ENCODE measurements at regions not wholly inside any gene's neighbourhood (a gene's known extent, or its start where the extent isn't known, plus 50 kb on each side); places are given as distances from the start of the nearest gene placed in this dataset.

DNA sequence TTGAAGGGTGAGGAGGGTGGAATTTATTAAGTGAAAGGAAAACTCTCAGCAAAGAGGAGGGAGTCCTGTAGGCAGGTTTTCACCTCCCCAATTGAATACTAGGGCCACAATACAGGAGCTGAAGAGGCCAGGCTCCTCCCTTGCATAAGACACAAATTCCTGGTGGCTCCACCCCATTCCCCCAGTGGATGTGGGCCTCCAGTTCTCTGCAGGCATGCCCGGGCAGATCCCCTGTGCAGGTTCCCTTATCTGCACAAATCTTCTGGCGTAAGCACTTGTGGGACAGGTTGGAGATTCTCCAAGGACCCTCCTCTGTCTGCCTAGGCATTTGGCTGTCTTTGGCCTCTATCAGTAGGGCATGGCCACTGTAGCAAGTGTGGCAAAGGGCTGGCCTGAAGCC lies 847.1 kb upstream of the MBL2 start:
- Mint-ChIP-seq H3K4me1 (no peaks in the 10 kb centered on the region), H3K9me3 (peaks cover 3% of the 10 kb centered on the region), H3K27me3 (no peaks in the 10 kb centered on the region), H3K27ac (no peak overlapping the region), H3K36me3 (no peaks in the 10 kb centered on the region), H3K4me3 (no peak overlapping the region)
- no peak for DNase-seq
- CTCF ChIA-PET: no interaction called here

DNA sequence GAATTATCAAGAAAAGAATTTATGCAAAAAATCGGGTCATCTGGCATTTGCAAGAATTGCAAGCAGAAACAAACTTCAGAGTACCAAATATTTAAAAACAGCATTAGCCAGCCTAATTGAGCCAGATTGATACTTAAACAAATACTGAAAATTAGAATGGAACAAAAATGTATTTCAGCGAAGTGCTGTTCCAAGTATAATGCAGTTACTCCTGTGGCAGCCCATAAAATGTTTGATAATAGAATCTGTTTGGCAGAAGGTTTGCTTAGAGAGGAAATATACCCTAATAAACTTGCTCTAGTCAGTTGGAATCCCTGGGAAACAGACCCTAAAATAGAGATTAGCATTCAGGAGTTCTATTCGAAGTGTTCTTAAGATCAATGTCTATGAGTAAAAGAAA lies 835.1 kb upstream of the MBL2 start:
- DNase-seq: no peak
- no peaks in the 10 kb centered on the region for H3K36me3 Mint-ChIP-seq
- CTCF ChIA-PET: no interaction called here
- H3K9me3 Mint-ChIP-seq: peaks cover 2% of the 10 kb centered on the region
- no peak overlapping the region for H3K27ac Mint-ChIP-seq
- H3K4me3 Mint-ChIP-seq: no peak overlapping the region
- H3K4me1 Mint-ChIP-seq: no peaks in the 10 kb centered on the region
- no peaks in the 10 kb centered on the region for H3K27me3 Mint-ChIP-seq

DNA sequence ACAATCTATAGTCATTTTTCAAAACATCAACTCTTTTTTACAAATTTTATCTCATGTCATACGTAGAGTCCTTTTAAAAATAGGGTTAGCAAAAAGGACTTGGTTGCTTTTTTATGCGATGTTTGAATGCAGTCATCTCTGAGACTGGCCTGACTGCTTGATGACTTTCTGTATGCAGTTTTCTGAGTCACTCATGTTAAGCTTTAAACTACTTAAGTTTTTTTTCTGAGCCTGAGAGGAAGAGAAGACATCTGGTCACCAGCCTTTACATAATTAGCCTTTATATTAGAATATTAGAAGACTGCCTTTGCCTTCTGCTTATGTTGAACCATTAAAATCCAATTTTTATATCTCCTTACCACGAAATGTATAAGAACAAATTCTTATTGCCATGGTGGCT lies 834.4 kb upstream of the MBL2 start:
- no peaks in the 10 kb centered on the region for H3K27me3 Mint-ChIP-seq
- no peak for DNase-seq
- H3K4me3 Mint-ChIP-seq: no peak overlapping the region
- peaks cover 2% of the 10 kb centered on the region for H3K9me3 Mint-ChIP-seq
- CTCF ChIA-PET: no interaction called here
- no peaks in the 10 kb centered on the region for H3K4me1 Mint-ChIP-seq
- no peak overlapping the region for H3K27ac Mint-ChIP-seq
- H3K36me3 Mint-ChIP-seq: no peaks in the 10 kb centered on the region

DNA sequence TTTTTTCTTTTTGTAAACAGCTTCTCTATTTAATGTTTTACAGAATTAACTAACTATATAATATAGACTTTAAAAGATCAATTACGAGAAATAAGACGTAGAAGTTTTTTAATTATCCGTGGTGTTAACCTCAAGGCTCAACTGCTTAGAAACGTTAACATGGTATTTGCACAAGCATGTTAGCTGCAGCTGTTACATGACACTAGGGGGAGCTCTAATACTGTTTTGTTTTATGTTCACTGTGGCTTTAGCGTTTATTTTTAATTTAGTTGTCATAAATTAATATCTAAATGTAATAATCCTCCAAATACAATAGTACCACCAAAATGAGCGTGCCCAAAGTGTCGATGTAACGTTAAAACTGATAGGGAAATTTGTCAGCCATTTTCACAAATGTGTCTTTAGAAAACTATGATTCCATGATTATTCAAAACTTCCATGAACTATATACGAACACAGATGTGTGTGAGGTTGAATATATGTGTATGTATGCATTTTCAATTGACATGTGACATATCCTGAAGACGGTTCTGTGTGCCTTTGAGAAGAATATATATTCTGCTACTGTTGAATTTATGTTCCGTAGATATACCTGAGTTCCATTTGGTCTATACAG lies 828.8 kb upstream of the MBL2 start:
- Mint-ChIP-seq H3K4me3 (no peak overlapping the region), H3K4me1 (no peaks in the 10 kb centered on the region), H3K9me3 (no peaks in the 10 kb centered on the region), H3K27ac (no peak overlapping the region), H3K27me3 (no peaks in the 10 kb centered on the region), H3K36me3 (no peaks in the 10 kb centered on the region)
- CTCF ChIA-PET: interaction anchor here (1.2 kb wide), 1 partner anchor 10 kb away, joined by 4 read pairs; no protein-coding TSS in a partner anchor
- no peak for DNase-seq

DNA sequence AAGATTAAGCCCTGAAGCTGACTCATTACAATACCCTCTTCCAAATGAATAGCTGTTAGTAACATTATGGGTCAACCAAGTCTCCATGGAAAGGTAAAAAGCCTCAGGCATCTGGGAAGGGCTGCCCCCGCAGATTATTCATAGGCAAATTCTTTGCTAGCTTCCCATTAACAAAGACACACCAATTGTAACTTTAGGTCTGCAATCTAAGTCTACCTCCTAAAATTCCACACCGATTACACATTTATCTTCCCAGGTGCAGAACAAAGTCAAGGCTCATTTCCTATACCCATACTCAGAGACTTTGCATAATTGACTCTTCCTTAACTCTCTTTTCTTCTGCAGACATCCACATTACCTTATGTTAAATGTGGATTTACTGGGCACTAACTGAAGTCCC lies 826.3 kb upstream of the MBL2 start:
- no peaks in the 10 kb centered on the region for H3K27me3 Mint-ChIP-seq
- CTCF ChIA-PET: no interaction called here
- no peaks in the 10 kb centered on the region for H3K36me3 Mint-ChIP-seq
- H3K4me3 Mint-ChIP-seq: no peak overlapping the region
- H3K27ac Mint-ChIP-seq: no peak overlapping the region
- H3K4me1 Mint-ChIP-seq: no peaks in the 10 kb centered on the region
- no peak for DNase-seq
- H3K9me3 Mint-ChIP-seq: peaks cover 3% of the 10 kb centered on the region

DNA sequence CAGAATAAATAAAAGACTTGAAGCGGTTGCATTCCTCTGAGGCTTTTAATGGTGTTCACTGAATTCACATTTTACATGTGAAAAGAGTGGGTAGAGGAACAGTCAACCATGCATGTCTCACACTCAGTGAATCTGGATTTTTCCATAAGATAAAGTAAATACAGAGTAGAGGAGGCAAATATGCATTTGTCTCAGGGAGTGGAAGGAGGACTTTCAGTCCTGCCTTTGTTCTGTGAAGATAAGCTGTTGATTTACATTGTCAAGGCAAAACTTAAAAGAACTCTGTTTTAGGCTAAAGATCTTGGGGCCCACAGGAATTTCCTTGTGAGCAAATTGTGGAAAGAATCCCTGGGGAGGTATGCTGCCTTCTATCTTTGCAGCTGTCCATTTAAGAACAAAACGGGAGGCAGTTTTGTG lies 825.3 kb upstream of the MBL2 start:
- Mint-ChIP-seq H3K27me3 (no peaks in the 10 kb centered on the region), H3K9me3 (peaks cover 3% of the 10 kb centered on the region), H3K36me3 (no peaks in the 10 kb centered on the region), H3K27ac (no peak overlapping the region), H3K4me1 (no peaks in the 10 kb centered on the region), H3K4me3 (no peak overlapping the region)
- CTCF ChIA-PET: no interaction called here
- no peak for DNase-seq

DNA sequence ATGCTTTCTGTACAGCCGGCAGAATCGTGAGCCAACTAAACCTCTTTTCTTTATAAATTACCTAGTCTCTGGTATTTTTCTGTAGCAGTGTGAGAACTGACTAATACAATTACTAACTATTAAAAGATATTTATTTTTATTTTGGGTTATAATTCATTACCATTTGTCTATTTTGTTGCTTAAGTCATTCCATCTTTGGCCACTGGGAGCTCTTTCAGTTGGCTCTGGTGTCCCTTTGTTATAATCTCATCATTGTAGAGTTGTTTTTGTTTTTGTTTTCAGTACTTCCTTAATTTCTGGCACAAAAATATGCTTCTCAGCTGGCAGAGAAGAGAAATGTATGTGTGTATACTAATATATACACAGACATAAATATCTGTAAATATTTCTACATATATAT lies 807.9 kb upstream of the MBL2 start:
- Mint-ChIP-seq H3K27me3 (no peaks in the 10 kb centered on the region), H3K9me3 (peaks cover 7% of the 10 kb centered on the region), H3K27ac (no peak overlapping the region), H3K4me3 (no peak overlapping the region), H3K4me1 (no peaks in the 10 kb centered on the region), H3K36me3 (no peaks in the 10 kb centered on the region)
- DNase-seq: no peak
- CTCF ChIA-PET: no interaction called here

DNA sequence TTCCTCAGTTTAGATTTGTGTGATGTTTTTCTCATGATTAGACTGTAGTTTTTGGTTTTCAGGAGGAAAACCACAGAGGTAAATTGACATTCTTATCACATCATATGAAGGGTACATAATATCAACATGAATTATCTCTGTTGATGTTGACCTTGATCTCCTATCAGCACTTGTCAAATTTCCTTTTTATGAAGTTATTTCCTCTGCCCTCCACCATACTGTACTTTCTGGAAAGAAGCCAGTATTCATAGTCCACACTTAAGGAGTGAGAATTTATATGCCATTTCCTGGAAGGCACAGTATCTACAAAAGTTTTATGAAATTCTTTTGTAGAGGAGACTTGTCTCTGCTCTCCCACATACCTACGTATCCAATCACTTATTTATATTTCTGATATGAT lies 807.2 kb upstream of the MBL2 start:
- no peak for DNase-seq
- CTCF ChIA-PET: no interaction called here
- H3K36me3 Mint-ChIP-seq: no peaks in the 10 kb centered on the region
- H3K27me3 Mint-ChIP-seq: no peaks in the 10 kb centered on the region
- peaks cover 9% of the 10 kb centered on the region for H3K9me3 Mint-ChIP-seq
- no peak overlapping the region for H3K27ac Mint-ChIP-seq
- no peaks in the 10 kb centered on the region for H3K4me1 Mint-ChIP-seq
- H3K4me3 Mint-ChIP-seq: no peak overlapping the region

DNA sequence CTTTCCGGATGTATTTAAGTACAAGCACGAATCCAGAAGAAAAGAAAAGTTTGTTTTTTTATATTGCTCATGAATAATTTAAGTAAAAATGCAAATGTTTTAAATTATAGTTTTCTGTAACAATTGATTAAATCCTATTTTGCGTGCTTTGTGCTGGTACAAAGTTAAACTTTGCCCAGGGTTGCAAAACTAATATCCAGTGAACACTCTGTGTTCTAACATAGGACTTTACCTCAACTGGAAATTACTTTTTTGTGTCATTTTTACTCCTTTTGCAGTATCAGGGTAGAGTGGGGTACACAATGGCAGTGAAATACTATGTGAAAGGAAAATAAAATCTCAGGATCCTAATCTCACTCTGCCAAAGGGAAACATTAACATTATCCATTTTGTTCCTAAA lies 801.4 kb upstream of the MBL2 start:
- Mint-ChIP-seq H3K9me3 (peaks cover 6% of the 10 kb centered on the region), H3K27me3 (no peaks in the 10 kb centered on the region), H3K4me1 (no peaks in the 10 kb centered on the region), H3K36me3 (no peaks in the 10 kb centered on the region), H3K4me3 (no peak overlapping the region), H3K27ac (no peak overlapping the region)
- no peak for DNase-seq
- CTCF ChIA-PET: no interaction called here

DNA sequence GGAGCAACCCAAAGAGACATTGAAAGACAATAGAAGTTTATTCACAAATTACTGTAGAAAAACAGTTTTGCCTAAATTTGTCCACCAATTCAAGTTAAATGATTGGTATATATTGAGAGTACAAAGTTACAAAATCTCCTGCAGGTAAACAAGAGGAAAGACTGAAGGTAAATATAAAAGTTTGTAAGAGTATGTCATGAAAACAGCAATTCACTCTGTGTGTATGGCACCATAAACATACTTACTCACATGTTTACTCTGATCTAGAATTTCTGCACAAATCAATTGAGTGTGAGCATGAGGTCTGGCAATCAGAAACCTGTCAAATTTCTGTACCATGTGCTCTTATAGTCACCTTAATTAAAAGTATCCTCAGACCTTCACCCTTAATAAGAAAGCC lies 800.9 kb upstream of the MBL2 start:
- CTCF ChIA-PET: no interaction called here
- no peaks in the 10 kb centered on the region for H3K4me1 Mint-ChIP-seq
- DNase-seq: no peak
- no peaks in the 10 kb centered on the region for H3K36me3 Mint-ChIP-seq
- H3K27ac Mint-ChIP-seq: no peak overlapping the region
- peaks cover 6% of the 10 kb centered on the region for H3K9me3 Mint-ChIP-seq
- no peak overlapping the region for H3K4me3 Mint-ChIP-seq
- no peaks in the 10 kb centered on the region for H3K27me3 Mint-ChIP-seq

DNA sequence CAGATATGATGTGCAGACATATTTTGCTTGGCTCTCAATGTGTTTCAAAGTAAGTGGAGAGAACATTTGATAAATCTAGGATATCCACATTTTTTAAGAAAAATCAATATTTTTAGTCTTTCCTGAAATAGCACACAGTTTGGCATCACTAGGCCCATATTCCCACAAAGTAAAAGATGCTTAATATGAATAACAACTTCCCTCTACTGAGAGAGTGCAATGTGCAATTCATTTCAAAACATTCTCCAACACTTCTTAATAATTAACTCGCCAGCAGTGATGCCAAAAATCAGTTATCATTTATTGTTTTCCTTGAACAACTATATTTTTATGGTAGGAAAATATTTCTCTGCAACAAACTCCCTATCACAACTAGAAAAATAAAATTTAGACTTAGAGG lies 800.2 kb upstream of the MBL2 start:
- CTCF ChIA-PET: no interaction called here
- Mint-ChIP-seq H3K4me1 (no peaks in the 10 kb centered on the region), H3K4me3 (no peak overlapping the region), H3K27ac (no peak overlapping the region), H3K27me3 (no peaks in the 10 kb centered on the region), H3K9me3 (peaks cover 6% of the 10 kb centered on the region), H3K36me3 (no peaks in the 10 kb centered on the region)
- DNase-seq: no peak

DNA sequence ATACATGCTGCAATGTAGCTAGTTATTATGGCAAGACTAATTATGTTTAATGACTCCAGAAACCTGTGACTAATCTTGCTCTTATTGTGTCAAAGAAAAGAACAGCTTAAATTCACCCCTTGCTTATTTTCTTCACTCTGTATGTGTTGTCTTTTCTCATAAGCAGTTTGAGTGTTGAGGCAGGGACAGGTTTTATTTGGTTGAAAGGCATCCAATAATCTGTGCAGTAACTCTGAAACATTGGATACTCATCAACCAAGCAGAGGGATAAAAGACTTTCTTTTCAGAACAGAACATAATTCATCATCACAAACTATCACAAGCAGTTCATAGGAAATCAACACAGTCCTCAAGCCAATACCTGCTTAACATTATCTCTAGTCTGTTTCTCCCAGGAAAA lies 797.6 kb upstream of the MBL2 start:
- Mint-ChIP-seq H3K4me3 (no peak overlapping the region), H3K4me1 (no peaks in the 10 kb centered on the region), H3K36me3 (no peaks in the 10 kb centered on the region), H3K9me3 (peaks cover 6% of the 10 kb centered on the region), H3K27ac (no peak overlapping the region), H3K27me3 (no peaks in the 10 kb centered on the region)
- CTCF ChIA-PET: no interaction called here
- no peak for DNase-seq

DNA sequence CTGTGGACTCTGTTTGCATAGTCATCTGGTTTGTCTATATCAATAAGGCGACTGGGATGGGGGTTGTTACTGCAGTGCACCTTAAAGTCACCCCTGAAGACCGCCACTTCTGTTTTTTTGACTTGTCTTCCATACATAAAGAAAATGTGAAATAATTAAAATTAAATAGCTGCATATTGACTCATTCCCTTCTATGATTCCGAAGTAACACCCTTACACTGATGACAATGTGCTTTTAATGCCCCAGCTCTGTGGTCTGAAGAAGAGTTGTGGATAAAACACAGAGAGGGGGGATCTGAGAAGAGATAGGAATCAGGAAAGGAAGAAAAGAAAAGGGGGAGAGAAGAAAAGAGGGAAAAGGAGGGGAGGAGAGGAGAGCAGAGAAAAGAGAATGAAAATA lies 796.9 kb upstream of the MBL2 start:
- no peaks in the 10 kb centered on the region for H3K27me3 Mint-ChIP-seq
- no peak for DNase-seq
- CTCF ChIA-PET: no interaction called here
- H3K36me3 Mint-ChIP-seq: no peaks in the 10 kb centered on the region
- no peak overlapping the region for H3K27ac Mint-ChIP-seq
- no peaks in the 10 kb centered on the region for H3K4me1 Mint-ChIP-seq
- no peak overlapping the region for H3K4me3 Mint-ChIP-seq
- H3K9me3 Mint-ChIP-seq: peaks cover 11% of the 10 kb centered on the region

DNA sequence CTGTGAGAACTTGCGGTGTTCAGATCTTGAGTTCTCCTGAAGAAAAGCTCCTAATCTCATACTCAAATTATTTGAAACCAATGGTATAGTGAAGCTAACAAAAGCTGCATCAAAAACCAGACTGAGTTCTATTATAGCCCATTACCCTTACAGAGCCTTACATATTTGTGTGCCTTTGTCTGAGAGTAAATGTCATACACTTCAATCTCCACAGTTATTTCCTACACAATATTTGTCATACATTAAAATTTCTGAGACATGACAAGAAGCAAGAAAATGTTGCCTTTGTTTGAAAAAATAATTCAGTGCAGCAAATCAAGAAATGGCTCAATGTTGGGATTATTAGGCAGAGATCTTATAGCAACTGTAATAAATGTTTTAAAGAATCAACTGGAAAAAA lies 776.1 kb upstream of the MBL2 start:
- no peaks in the 10 kb centered on the region for H3K27me3 Mint-ChIP-seq
- no peak overlapping the region for H3K4me3 Mint-ChIP-seq
- peaks cover 6% of the 10 kb centered on the region for H3K9me3 Mint-ChIP-seq
- CTCF ChIA-PET: no interaction called here
- H3K27ac Mint-ChIP-seq: no peak overlapping the region
- no peaks in the 10 kb centered on the region for H3K36me3 Mint-ChIP-seq
- H3K4me1 Mint-ChIP-seq: no peaks in the 10 kb centered on the region
- no peak for DNase-seq

DNA sequence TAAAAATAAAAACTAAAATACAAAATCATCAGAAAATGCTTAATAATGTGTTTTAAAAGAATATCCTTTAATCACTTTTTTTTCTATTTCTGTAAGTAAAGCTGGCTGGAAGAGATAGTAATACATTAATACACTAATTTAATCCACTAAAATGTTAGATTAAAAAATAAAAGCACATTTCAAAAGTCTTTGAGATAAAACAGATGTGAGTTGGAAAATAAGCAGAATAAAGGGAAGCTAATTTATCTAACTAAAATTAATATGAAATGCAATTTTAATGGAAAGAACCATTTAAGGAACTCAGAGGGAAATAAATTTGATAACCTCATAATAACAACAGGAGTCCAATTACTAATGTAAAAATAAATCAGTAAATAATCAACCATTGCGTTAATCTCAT lies 774.8 kb upstream of the MBL2 start:
- Mint-ChIP-seq H3K27me3 (no peaks in the 10 kb centered on the region), H3K36me3 (no peaks in the 10 kb centered on the region), H3K4me1 (no peaks in the 10 kb centered on the region), H3K4me3 (no peak overlapping the region), H3K27ac (no peak overlapping the region), H3K9me3 (peaks cover 6% of the 10 kb centered on the region)
- DNase-seq: no peak
- CTCF ChIA-PET: no interaction called here

DNA sequence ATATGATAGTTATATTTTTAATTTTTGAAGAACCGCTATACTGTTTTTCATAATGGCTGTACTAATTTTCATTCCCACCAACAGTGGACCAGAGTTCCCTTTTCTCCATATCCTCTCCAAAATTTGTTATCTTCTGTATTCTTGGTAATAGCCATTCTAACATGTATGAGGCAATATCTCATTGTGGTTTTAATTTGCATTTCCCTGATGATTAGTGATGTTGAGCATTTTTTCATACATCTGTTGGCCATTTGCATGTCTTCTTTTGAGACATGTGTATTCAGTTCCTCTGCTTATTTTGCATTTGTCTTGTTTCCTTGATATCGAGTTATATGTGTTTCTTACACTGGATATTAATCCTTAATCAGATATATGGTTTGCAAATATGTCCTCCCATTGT lies 770.8 kb upstream of the MBL2 start:
- H3K9me3 Mint-ChIP-seq: peaks cover 6% of the 10 kb centered on the region
- CTCF ChIA-PET: no interaction called here
- DNase-seq: no peak
- no peak overlapping the region for H3K4me3 Mint-ChIP-seq
- H3K36me3 Mint-ChIP-seq: no peaks in the 10 kb centered on the region
- no peaks in the 10 kb centered on the region for H3K27me3 Mint-ChIP-seq
- H3K27ac Mint-ChIP-seq: no peak overlapping the region
- no peaks in the 10 kb centered on the region for H3K4me1 Mint-ChIP-seq
